Kidney epithelial cell (primary cell): ENCODE measurements at regions not wholly inside any gene's neighbourhood (a gene's known extent, or its start where the extent isn't known, plus 50 kb on each side); places are given as distances from the start of the nearest gene placed in this dataset.

Source experiments
- DNase-seq: peaks from one replicate; pipeline ENCODE4 v3.0.0-alpha.2; 2010; ENCODE audit warnings: low read depth
- H3K27me3 ChIP-seq: 2 replicates; pipeline ENCODE4 v1.6.0; 2011; ENCODE audit warnings: low read length; ENCODE audit not compliant: control insufficient read depth, insufficient read depth
- H3K36me3 ChIP-seq: 2 replicates; pipeline ENCODE4 v1.5.1; 2011; ENCODE audit warnings: low read length; ENCODE audit not compliant: control insufficient read depth, insufficient read depth
- H3K4me3 ChIP-seq: 2 replicates; pipeline ENCODE4 v1.5.1; 2011; ENCODE audit warnings: low read depth, mild to moderate bottlenecking, control low read depth, low read length
- TF ChIP-seq, protein P1 (sequence below): IDR thresholded peaks from 2 replicates; pipeline ENCODE4 v1.5.1; 2011; ENCODE audit warnings: mild to moderate bottlenecking, moderate library complexity, low read length, control low read depth, inconsistent platforms; ENCODE audit not compliant: insufficient read depth, poor library complexity, severe bottlenecking

DNA sequence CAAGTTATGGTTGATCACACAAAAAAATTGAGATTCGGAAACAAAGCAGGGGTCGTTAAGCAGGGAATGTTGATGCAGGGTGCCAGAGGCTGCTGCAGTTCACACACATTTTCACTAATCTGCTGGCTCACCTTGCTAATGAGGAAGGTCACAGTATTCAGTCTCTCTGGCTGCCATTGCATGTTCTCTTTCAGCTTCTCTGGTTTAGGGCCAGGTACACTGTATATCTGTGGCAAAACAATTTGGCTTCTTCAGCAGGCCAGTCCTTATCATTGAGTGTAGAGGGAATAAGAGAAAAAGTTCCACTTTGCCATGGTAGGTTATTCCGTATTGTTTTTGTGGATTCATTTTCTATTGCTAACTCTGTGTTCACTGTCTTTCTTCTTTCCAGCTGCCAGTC lies 283.7 kb upstream of the ANO3 start:
- H3K27me3 ChIP-seq = no peaks in the 10 kb centered on the region
- TF ChIP-seq, protein P1, sequence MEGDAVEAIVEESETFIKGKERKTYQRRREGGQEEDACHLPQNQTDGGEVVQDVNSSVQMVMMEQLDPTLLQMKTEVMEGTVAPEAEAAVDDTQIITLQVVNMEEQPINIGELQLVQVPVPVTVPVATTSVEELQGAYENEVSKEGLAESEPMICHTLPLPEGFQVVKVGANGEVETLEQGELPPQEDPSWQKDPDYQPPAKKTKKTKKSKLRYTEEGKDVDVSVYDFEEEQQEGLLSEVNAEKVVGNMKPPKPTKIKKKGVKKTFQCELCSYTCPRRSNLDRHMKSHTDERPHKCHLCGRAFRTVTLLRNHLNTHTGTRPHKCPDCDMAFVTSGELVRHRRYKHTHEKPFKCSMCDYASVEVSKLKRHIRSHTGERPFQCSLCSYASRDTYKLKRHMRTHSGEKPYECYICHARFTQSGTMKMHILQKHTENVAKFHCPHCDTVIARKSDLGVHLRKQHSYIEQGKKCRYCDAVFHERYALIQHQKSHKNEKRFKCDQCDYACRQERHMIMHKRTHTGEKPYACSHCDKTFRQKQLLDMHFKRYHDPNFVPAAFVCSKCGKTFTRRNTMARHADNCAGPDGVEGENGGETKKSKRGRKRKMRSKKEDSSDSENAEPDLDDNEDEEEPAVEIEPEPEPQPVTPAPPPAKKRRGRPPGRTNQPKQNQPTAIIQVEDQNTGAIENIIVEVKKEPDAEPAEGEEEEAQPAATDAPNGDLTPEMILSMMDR = no peak
- no peaks in the 10 kb centered on the region for H3K36me3 ChIP-seq
- H3K4me3 ChIP-seq = no peak overlapping the region
- no peak for DNase-seq

DNA sequence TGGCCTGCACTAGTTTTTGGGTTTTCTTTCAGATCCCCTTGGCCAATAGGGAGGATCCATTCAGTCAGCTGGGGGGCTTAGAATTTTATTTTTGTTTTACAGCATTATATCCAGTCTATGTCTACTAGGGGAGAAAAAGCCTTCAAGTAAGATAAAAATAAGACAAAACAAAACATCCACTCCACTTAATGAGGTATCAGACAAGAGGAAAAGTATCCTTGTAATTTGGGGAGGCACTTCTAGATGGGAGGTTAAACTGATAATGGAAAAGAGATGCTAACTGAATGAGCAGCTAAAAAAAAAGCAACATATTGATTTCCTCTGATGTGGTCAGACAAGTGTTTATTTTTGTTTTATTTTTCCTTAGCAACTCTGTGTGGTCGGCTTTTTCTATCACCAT lies 278.0 kb upstream of the ANO3 start:
- TF ChIP-seq, protein P1 = no peak
- DNase-seq = no peak
- Histone ChIP-seq H3K27me3 (no peaks in the 10 kb centered on the region), H3K4me3 (no peak overlapping the region), H3K36me3 (no peaks in the 10 kb centered on the region)

DNA sequence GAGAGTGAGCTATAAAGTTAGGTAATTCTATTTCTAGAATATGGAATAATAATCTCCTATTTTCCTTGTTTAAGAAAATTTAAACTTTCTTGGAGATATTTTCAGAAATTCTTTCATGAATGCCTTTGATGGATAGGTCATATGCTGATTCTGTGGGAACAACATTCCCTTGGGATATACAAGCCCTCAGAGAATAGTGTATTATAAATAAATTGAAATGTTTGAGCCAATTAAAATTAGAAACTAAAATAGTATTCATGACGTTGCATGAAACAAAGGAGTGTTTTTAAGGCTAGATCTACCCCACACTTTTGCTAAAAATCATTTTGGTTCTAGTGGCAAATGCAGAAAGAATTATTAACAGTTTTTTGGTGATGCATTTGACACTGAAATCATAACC lies 269.3 kb upstream of the ANO3 start:
- H3K4me3 ChIP-seq = no peak overlapping the region
- no peaks in the 10 kb centered on the region for H3K36me3 ChIP-seq
- no peaks in the 10 kb centered on the region for H3K27me3 ChIP-seq
- TF ChIP-seq, protein P1 = no peak
- DNase-seq = no peak

DNA sequence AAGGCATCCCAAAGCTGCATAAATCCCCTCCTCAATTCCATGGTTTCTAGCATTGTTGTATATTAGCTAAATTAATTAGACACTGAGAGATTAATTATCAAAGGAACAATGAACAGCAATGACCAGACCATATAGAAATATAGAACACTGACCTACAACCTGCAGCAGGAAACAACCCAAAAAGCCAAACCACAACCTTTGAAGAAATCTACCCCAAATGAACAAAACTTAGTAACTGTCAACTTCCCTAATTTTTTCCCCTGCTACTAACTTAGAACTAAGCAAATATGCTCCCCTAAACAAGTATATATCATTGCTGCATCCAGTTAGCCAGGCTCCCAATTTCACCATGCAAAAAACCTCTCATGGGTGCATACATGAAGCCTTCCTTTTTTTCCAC lies 268.0 kb upstream of the ANO3 start:
- no peaks in the 10 kb centered on the region for H3K36me3 ChIP-seq
- H3K27me3 ChIP-seq = no peaks in the 10 kb centered on the region
- no peak for DNase-seq
- TF ChIP-seq, protein P1 = no peak
- no peak overlapping the region for H3K4me3 ChIP-seq

DNA sequence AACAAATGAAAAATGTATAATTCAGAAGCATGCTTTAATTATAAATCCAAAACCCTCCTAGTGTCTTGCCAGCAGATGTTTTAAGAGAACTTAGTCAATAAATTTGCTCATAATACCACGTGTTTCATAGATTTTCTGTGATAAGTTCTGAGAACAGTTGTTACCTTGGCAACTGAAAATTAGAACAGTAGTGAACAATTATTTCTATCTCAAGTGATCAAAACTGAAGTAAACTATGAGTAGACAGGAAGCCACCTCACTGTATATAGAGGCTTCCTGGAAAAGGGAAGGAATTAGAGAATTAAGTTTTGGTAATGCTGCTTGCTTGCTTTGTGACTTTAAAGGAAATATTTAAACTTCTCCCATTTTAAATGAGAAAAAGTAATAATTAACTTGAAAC lies 266.0 kb upstream of the ANO3 start:
- Histone ChIP-seq H3K27me3 (no peaks in the 10 kb centered on the region), H3K36me3 (no peaks in the 10 kb centered on the region), H3K4me3 (no peak overlapping the region)
- no peak for DNase-seq
- TF ChIP-seq, protein P1 = no peak

DNA sequence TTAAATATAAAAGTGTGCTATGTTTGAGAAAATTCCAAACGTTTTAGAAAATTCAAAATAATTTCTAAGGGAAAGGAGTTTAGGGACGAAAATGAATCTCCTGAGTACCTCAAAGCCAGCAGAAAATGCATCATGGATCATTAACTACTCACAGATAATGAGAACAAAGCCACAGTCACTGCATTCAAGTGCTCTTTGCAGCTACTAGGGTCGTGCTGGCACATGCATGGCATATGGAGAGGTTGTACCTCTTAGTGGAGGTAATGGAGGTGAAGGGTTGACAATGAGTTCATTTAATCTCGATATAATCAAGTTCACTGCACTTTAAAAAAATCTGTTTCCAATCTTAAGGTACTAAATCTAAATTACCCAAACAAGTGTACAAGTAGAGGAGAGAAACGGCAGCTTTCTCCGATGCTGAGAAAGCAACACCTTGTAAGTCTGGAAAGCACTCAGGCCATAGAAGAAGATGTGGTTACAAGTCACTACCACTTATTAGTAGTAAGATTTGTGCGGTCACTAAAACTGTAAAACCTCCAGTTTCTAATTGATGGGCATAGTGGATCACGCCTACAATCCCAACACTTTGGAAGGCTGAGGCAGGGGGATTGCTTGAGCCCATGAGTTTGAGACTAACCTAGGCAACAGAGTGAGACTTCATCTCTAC lies 261.1 kb upstream of the ANO3 start:
- no peak overlapping the region for H3K4me3 ChIP-seq
- TF ChIP-seq, protein P1 = no peak
- H3K27me3 ChIP-seq = no peaks in the 10 kb centered on the region
- DNase-seq = no peak
- H3K36me3 ChIP-seq = no peaks in the 10 kb centered on the region
